ENCODE measurements at regions not wholly inside any gene's neighbourhood (a gene's known extent, or its start where the extent isn't known, plus 50 kb on each side); places are given as distances from the start of the nearest gene placed in this dataset.
"Not testable (repeated sequence)": the region's sequence is repeated elsewhere in the genome, so short reads cannot be mapped to it uniquely, and the experiment has no call there.

DNA sequence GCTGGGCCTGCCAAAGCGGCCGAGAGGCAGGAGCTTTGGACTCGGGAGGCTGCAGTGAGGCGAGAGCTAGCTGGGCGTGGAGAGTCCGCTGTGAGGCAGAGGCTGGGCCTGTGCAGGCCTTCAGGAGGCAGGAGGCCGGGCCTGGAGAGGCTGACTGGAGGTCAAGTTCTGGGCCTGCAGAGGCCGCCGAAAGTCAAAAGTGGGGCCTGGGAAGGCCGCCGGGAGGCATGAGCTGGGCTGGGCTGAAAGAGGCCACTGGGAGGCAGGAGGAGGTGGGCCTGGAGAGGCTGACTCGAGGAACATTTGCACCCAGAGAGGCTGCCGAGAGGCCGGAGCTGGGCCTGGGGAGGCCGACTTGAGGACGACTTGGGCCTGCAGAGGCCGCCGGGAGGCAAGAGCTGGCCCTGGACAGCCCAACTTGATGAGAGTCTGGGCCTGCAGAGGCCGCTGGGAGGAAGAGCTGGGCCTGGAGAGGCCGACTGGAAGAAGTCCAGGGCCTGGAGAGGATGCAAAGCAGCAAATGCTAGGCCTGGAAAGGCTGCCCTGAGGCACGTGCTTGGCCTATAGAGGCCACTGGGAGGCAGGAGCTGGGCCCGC, 72.7 kb upstream of the COBL start:
- not testable (repeated sequence) for DNase-seq

DNA sequence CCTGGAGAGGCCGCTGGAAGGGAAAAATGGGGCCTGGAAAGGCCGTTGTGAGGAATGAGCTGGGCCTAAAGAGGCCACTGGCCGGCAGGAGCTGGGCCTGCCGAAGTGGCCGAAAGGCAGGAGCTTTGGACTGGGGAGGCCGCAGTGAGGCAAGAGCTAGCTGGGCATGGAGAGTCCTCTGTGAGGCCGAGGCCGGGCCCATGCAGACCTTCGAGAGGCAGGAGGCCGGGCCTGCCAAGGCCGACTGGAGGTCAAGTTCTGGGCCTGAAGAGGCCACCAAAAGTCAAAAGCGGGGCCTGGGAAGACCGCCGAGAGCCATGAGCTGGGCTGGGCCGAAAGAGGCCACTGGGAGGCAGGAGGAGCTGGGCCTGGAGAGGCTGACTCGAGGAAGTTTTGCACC, 71.6 kb upstream of the COBL start:
- not testable (repeated sequence) for DNase-seq

DNA sequence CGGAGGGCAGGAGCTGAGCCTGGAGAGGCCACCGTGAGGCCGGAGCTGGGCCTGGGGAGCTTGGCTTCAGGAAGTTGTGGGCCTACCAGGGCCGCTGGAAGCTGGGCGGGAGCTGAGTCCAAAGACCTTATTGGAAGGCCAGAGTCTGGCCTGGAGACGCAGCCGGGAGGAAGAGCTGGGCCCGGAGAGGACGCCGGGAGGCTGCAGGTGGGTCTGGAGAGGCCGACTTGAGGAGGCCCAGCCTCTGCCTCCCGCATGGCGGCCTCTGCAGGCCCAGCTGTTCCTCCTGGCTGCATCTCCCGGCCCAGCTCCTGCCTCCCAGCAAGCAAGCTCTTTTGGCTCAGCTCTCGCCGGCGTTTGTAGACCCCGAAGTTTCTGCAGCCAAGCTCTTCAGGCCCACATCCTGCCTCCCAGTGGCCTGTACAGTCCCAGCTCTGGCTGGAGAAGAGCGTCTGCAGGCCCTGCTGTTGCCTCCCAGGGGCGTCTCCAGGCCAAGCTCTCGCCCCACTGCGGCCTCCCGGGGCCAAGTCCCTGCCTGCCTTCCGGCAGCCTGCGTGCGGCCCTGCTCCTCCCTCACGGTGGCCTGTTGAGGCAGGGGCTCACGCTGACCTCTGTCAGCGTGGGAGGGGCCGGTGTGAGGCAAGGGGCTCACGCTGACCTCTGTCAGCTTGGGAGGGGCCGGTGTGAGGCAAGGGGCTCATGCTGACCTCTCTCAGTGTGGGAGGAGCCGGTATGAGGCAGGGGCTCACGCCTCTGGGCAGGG, 70.4 kb upstream of the COBL start:
- not testable (repeated sequence) for DNase-seq

DNA sequence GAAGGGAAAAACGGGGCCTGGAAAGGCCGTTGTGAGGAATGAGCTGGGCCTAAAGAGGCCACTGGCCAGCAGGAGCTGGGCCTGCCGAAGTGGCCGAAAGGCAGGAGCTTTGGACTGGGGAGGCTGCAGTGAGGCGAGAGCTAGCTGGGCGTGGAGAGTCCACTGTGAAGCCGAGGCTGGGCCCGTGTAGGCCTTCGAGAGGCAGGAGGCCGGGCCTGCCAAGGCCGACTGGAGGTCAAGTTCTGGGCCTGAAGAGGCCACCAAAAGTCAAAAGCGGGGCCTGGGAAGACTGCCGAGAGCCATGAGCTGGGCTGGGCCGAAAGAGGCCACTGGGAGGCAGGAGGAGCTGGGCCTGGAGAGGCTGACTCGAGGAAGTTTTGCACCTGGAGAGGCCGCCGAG, 69.6 kb upstream of the COBL start:
- not testable (repeated sequence) for DNase-seq

DNA sequence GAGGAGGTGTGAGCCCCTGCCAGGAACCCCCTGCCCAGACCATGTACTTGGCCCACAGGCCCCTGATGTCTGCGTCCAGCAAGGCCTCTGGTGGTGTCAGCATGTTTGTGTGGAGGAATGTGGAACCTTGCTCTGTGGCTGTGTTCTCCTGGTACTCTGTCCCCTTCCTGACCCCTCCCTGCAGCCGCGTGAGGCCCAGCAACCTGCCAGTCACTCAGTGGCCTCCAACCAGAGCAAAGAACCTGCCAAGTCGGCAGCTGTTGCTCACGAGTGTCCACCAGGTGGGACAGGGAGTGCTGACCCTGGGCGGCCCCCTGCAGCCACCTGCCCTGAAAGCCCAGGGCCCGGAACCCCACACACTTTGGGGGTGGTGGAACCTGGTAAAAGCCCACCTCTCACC, 65.6 kb upstream of the COBL start:
- not testable (repeated sequence) for DNase-seq

DNA sequence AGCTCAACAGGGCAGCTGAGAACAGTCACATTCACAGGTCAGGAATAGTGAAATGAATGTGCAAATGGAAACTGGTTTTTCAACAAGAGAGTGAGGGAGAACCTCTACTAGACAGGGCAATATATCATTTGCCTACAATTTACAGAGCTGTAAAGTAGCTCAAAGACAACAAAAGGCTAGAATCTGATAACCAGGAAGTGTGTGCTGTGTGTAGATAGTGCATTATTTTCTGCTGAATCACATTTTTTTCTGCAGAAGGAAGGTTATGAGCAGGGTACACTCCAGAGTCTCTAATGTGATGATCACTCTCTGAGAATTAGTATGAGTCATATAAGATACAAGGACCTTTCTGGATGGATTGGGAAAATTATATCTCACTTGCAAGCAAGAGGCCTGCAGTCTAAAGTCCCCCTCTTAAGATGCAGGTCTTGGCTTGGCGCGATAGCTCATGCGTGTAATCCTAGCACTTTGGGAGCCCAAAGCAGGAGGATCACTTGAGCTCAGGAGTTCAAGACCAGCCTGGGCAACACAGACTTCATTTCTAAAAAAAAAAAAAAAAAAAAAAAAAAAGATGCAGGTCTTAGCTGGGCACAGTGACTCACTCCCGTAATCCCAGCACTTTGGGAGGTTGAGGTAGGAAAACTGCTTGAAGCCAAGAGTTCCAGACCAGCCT, 59.9 kb upstream of the COBL start:
- no peak for DNase-seq

DNA sequence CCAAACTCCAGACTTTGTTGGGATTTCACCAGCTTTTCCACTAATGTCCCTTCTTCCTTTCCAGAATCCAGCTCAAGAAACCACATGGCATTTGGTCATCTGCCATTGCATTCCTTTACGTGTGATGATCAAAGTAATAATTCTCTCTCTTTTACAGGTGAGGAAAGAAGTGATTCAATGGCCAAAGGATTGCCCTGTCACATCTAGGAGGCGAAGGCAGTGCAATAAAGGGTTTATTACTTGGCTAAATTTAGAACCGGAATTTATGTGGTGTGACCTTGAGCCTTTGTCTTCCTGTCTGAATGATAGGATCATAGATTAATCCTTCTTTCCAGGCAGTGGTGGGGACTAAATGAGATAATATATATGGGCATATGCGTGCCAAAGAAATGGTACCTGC, 58.3 kb upstream of the COBL start:
- DNase-seq, result no peak

DNA sequence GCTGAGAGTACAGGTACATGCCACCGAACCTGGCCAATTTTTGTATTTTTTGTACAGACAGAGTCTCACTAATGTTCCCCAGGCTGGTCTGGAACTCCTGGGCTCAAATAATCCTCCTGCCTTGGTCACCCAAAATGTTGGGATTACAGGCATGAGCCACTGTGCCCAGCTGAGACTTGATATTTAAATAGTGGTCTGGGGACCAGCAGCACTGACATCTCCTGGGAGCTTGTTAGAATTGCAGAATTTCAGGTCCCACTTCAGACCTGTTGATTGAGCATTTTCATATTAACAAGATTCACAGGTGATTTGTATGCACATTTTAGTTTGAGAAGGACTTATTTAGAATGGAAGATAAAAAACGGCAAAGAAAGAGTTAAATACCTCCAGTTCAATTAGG, 57.0 kb upstream of the COBL start:
- DNase-seq, result not testable (repeated sequence)

DNA sequence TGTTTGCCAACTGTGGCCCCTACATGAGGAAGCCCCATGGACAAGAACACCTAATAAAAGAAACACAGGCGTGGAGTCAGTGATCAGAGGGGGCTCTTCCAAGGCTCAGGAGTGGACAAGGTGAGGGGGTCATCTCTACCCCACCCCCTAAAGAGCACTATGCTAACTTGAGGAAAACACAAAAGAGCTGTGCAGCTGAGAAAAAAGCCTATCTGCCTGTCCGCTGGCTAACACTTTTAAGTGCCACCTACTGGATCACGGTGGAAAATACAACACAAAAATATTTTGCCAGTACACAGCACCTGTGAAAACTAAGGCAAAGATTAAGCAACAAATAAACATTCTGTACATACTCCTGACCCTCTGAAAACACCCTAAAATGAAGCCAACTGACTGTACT, 53.1 kb upstream of the COBL start:
- peak in 1 of 2 experiments; percentile 21 for DNase-seq

DNA sequence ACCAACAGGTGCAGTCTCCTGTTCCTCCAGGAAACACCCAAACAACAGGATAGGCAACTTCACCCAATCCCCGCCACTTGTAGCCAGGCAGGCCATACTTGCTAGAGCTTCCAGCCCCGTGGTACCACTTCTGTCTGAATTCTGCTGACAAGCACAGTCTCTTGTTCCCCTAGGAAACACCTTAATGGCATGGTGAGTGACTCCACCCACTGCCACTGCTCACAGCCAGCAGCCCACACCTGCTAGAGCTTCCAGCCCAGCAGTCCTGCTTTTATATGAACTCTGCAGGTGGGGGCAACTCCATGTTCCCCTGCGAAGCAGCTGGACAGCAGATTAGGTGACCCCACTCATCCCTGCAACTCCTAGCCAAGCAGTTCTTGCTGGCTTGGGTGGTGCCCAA, 52.6 kb upstream of the COBL start:
- DNase-seq, result not testable (repeated sequence)

DNA sequence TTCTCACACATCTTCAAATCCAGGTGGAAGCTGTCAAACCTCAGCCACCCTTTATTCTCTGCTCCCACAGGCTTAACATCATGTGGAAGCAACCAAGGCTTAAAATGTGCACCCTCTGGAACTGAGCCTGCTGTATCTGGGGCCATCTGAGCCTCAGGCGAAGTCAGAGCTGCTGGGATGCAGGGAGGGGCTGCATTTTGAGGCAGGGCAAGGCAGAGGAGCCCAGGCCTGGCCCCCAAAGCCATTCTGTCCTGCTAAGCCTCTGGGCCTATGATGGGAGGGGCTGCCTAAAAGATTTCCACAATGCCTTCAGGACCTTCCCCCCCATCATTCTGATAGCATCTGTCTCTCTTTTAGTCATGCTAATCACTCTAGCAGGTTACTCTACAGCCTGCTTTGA, 51.7 kb upstream of the COBL start:
- DNase-seq, result no peak

DNA sequence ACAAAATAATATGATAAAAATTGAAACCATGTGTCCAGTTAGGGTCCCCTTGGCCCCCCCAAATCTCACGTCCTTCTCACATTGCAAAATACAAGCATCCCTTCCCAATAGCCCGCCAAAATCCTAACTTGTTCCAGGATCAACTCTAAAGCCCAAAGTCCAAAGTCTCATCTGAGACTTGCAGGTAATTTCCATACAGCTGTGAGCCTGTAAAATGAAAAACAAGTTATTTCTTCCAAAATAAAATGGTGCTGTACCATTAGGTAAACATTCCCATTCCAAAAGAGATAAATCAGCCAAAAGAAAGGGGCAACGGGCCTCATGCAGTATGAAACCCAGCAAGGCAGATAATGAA, 51.0 kb upstream of the COBL start:
- no peak for DNase-seq

DNA sequence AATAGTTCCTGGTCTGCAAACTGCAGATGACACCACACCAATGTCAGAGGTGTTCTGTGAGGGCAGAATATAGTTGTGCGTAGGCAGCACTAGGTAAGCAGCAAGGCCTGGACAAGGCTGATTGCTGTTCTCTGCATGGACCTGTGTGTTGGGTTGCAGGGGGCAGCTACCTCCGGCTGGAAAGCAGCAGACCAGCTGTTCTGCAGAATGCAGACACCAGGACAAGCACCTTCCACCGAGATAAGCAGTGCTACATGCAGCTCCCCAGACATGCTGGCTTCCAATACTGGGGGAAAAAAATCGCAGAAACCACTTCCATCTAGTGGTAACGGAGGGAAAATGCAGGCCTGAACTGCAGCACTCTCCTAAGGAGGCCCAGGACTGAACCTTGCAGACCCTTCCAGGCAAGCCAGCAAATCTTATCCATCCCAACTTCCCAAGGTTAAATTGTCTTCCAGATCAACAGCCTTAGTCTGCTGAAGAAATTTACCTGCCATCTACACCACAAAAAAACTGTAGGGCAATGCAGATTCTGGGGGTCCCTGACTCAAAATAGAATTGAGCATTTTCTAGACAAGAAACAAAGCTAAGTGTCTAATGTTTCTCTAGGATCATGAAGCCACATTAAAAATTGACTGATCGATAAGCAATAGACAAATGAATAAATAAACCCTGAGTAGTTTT, 50.5 kb upstream of the COBL start:
- DNase-seq, result peak; percentile 58 to 85
